Uterus (tissue), 2 donors: ENCODE measurements at regions not wholly inside any gene's neighbourhood (a gene's known extent, or its start where the extent isn't known, plus 50 kb on each side); places are given as distances from the start of the nearest gene placed in this dataset.

ENCODE experiments used
- POLR2A ChIP-seq, 2 donors: fragments of 450-650 bp; IDR thresholded peaks; one replicate each; pipeline ENCODE4 v1.6.1; 2016; ENCODE audit warnings: antibody characterized with exemption in 2 of 2, mild to moderate bottlenecking in 1 of 2, moderate library complexity in 1 of 2
- TF ChIP-seq, protein P1 (sequence below), 4 experiments: fragments of 200-600 bp in 2 of 4; fragments of 450-650 bp in 2 of 4; sonication (generic) in 2 of 4; IDR thresholded peaks; one replicate each; pipeline ENCODE4 v1.5.1; 2016 to 2019; ENCODE audit warnings: antibody characterized with exemption in 4 of 4, mild to moderate bottlenecking in 2 of 4, moderate library complexity in 1 of 4

DNA sequence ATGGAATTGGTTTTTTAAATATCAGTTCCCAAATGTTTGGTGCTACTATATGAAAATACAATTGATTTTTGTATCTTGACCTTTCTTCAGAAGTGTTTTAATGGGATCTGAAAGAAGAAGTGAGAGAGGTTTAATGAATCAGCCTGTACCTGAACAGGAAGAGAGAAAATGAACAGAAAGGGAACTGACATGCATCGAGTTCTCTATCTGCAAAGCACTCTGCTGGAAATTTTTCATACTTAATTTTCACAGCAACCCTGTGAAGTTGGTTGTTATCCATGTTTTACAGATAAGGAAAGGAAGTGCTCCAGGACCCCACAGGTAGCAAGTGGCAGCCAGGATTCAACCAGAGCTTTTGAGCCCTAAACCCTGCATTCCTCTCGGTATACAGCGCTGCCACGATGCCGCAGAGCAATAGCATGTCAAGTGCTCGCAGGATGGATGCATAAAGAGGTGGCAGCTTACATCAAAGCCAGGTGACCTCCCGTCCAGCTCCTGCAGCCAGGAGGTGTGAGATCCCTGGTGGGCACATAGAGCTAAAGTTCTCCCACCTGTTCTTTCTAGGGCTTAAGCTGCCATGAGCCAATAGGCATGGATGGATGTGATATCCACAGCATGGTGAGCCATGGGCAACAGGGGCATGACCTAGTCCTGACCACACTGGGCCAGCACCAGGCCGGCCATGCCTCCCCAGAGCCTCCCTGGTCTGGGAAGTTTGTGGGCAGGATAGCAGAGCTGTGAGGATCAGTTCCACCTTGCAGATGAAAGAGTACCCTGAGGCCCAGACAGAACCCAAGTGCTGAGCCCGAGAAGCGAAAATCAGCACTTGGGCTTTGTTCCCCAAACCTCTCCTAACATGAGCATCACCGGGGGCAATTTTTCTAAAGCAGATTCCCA, 57.2 kb downstream of the CALML3 start:
- TF ChIP-seq, protein P1, sequence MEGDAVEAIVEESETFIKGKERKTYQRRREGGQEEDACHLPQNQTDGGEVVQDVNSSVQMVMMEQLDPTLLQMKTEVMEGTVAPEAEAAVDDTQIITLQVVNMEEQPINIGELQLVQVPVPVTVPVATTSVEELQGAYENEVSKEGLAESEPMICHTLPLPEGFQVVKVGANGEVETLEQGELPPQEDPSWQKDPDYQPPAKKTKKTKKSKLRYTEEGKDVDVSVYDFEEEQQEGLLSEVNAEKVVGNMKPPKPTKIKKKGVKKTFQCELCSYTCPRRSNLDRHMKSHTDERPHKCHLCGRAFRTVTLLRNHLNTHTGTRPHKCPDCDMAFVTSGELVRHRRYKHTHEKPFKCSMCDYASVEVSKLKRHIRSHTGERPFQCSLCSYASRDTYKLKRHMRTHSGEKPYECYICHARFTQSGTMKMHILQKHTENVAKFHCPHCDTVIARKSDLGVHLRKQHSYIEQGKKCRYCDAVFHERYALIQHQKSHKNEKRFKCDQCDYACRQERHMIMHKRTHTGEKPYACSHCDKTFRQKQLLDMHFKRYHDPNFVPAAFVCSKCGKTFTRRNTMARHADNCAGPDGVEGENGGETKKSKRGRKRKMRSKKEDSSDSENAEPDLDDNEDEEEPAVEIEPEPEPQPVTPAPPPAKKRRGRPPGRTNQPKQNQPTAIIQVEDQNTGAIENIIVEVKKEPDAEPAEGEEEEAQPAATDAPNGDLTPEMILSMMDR (IDR thresholded peaks at IDR 0.05) = no peak
- no peak for TF ChIP-seq POLR2A (IDR thresholded peaks at IDR 0.05)
